ENCODE measurements at regions not wholly inside any gene's neighbourhood (a gene's known extent, or its start where the extent isn't known, plus 50 kb on each side); places are given as distances from the start of the nearest gene placed in this dataset.

GRCh38 chr2:129907256-129907998, 72.0 kb upstream of the RAB6C start:
- Histone ChIP-seq H3K4me1 (ENCODE audit: control insufficient read depth, insufficient read depth, low read length) (no peaks in the 10 kb centered on the region), H3K36me3 (ENCODE audit: control insufficient read depth, insufficient read depth, low read length) (no peaks in the 10 kb centered on the region), H3K27me3 (ENCODE audit: control insufficient read depth, insufficient read depth, low read length) (no peaks in the 10 kb centered on the region), H3K4me3 (ENCODE audit: low read depth, low read length) (no peak overlapping the region), H3K9me3 (ENCODE audit: control insufficient read depth, insufficient read depth, low read length) (no peaks in the 10 kb centered on the region), H3K9ac (ENCODE audit: low read depth, low read length) (no peak overlapping the region)

- Histone ChIP-seq H3K9me3 (ENCODE audit: control insufficient read depth, insufficient read depth, low read length) (no peaks in the 10 kb centered on the region), H3K36me3 (ENCODE audit: control insufficient read depth, insufficient read depth, low read length) (no peaks in the 10 kb centered on the region), H3K4me3 (ENCODE audit: low read depth, low read length) (no peak overlapping the region), H3K4me1 (ENCODE audit: control insufficient read depth, insufficient read depth, low read length) (no peaks in the 10 kb centered on the region), H3K27me3 (ENCODE audit: control insufficient read depth, insufficient read depth, low read length) (no peaks in the 10 kb centered on the region), H3K9ac (ENCODE audit: low read depth, low read length) (no peak overlapping the region)
These were observed 70.6 kb upstream of the RAB6C start for GRCh38 chr2:129908721-129909373.

GRCh38 chr2:129909651-129910418, 69.6 kb upstream of the RAB6C start:
- Histone ChIP-seq H3K27me3 (ENCODE audit: control insufficient read depth, insufficient read depth, low read length) (no peaks in the 10 kb centered on the region), H3K36me3 (ENCODE audit: control insufficient read depth, insufficient read depth, low read length) (no peaks in the 10 kb centered on the region), H3K4me1 (ENCODE audit: control insufficient read depth, insufficient read depth, low read length) (no peaks in the 10 kb centered on the region), H3K9me3 (ENCODE audit: control insufficient read depth, insufficient read depth, low read length) (no peaks in the 10 kb centered on the region), H3K9ac (ENCODE audit: low read depth, low read length) (no peak overlapping the region), H3K4me3 (ENCODE audit: low read depth, low read length) (no peak overlapping the region)

- Histone ChIP-seq H3K36me3 (ENCODE audit: control insufficient read depth, insufficient read depth, low read length) (no peaks in the 10 kb centered on the region), H3K4me1 (ENCODE audit: control insufficient read depth, insufficient read depth, low read length) (no peaks in the 10 kb centered on the region), H3K9ac (ENCODE audit: low read depth, low read length) (no peak overlapping the region), H3K27me3 (ENCODE audit: control insufficient read depth, insufficient read depth, low read length) (no peaks in the 10 kb centered on the region), H3K4me3 (ENCODE audit: low read depth, low read length) (no peak overlapping the region), H3K9me3 (ENCODE audit: control insufficient read depth, insufficient read depth, low read length) (no peaks in the 10 kb centered on the region)
These were observed 68.8 kb upstream of the RAB6C start for GRCh38 chr2:129910446-129911362.

- no peaks in the 10 kb centered on the region for H3K36me3 ChIP-seq (ENCODE audit: control insufficient read depth, insufficient read depth, low read length)
- no peak overlapping the region for H3K9ac ChIP-seq (ENCODE audit: low read depth, low read length)
- no peak overlapping the region for H3K4me3 ChIP-seq (ENCODE audit: low read depth, low read length)
- no peaks in the 10 kb centered on the region for H3K4me1 ChIP-seq (ENCODE audit: control insufficient read depth, insufficient read depth, low read length)
- H3K9me3 ChIP-seq (ENCODE audit: control insufficient read depth, insufficient read depth, low read length), result no peaks in the 10 kb centered on the region
- H3K27me3 ChIP-seq (ENCODE audit: control insufficient read depth, insufficient read depth, low read length), result no peaks in the 10 kb centered on the region
These were observed 68.0 kb upstream of the RAB6C start for GRCh38 chr2:129911363-129912065.

GRCh38 chr2:129912066-129912820, 67.2 kb upstream of the RAB6C start:
- Histone ChIP-seq H3K9me3 (ENCODE audit: control insufficient read depth, insufficient read depth, low read length) (no peaks in the 10 kb centered on the region), H3K36me3 (ENCODE audit: control insufficient read depth, insufficient read depth, low read length) (no peaks in the 10 kb centered on the region), H3K27me3 (ENCODE audit: control insufficient read depth, insufficient read depth, low read length) (no peaks in the 10 kb centered on the region), H3K9ac (ENCODE audit: low read depth, low read length) (no peak overlapping the region), H3K4me3 (ENCODE audit: low read depth, low read length) (no peak overlapping the region), H3K4me1 (ENCODE audit: control insufficient read depth, insufficient read depth, low read length) (no peaks in the 10 kb centered on the region)

DNA sequence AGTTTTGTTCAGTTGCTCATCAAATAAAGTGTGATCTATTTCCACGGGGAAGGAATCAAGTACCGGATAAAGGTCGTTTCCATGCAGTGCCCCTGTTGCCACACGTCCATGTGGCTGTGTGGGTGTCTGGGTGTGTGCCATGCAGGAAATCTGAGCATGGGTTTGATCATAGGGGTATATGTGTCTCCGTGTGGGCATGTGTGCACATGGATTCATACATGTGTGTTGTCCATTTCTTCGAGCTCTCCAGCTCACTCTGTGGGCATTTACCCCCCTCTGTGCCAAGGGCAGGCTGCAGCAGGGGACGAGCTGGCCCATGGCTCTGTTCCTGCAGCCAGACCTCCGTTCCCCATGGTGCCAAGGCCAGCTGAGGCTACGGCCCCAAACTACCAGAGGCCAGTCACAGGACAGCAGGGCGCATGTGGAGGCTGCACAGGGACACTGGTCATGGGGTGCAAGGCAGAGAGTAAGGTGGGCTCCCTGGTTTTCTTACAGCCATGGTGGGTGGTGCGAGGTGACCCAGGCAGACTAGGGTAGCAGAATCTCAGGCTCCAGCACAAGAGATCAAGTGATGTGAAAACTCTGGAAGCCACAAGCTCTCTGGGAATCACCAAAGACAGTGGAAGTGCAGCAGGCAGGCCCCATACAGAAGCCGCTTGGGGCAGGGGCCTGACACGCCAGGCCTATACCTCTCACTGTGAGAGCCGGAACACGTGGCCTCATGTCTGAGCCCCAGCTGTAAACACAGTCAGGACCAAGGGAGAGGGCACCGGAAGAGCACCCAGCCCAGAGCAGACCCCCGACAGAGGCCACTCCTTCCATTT, 66.4 kb upstream of the RAB6C start:
- no peak overlapping the region for H3K9ac ChIP-seq (ENCODE audit: low read depth, low read length)
- no peaks in the 10 kb centered on the region for H3K36me3 ChIP-seq (ENCODE audit: control insufficient read depth, insufficient read depth, low read length)
- H3K4me1 ChIP-seq (ENCODE audit: control insufficient read depth, insufficient read depth, low read length), result no peaks in the 10 kb centered on the region
- H3K27me3 ChIP-seq (ENCODE audit: control insufficient read depth, insufficient read depth, low read length), result no peaks in the 10 kb centered on the region
- H3K4me3 ChIP-seq (ENCODE audit: low read depth, low read length), result no peak overlapping the region
- no peaks in the 10 kb centered on the region for H3K9me3 ChIP-seq (ENCODE audit: control insufficient read depth, insufficient read depth, low read length)

DNA sequence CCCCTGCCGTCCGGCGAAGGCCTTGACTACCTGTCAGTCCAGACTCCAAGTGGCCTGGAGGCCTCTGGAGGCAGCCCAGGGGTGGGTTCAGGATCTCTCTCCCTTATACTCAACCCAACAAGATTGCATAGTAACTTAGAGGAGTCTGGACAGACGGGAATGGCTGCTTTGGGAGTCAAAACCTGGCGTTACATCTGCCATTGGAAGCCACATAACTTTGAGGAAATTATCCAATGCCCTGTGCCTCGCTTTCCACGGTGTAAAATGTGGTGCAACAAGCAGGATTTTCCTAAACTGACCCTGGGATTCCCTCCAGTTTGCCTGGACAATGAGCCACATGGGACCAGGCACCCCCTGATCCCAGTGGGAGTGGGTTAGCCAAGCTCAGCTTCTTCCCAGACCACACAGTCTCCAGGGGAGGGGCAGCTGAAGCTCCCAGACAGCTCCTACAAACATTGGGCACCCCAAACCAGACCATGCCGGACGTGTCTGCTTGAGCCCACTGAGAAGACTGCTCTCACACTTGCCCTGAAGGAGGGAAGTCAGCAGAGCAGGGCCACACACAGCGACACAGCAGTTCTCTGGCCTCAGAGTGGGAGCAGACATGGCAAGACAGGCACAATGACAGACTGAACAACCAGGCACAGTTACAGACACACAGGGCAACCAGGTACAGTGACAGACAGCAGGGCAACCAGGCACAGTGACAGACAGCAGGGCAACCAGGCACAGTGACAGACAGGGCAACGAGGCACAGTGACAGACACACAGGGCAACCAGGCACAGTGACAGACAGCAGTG, 65.6 kb upstream of the RAB6C start:
- H3K9me3 ChIP-seq (ENCODE audit: control insufficient read depth, insufficient read depth, low read length), result no peaks in the 10 kb centered on the region
- H3K9ac ChIP-seq (ENCODE audit: low read depth, low read length), result no peak overlapping the region
- H3K4me3 ChIP-seq (ENCODE audit: low read depth, low read length), result no peak overlapping the region
- no peaks in the 10 kb centered on the region for H3K27me3 ChIP-seq (ENCODE audit: control insufficient read depth, insufficient read depth, low read length)
- H3K4me1 ChIP-seq (ENCODE audit: control insufficient read depth, insufficient read depth, low read length), result no peaks in the 10 kb centered on the region
- H3K36me3 ChIP-seq (ENCODE audit: control insufficient read depth, insufficient read depth, low read length), result no peaks in the 10 kb centered on the region

GRCh38 chr2:129914538-129915302, 64.7 kb upstream of the RAB6C start:
- no peak overlapping the region for H3K9ac ChIP-seq (ENCODE audit: low read depth, low read length)
- H3K36me3 ChIP-seq (ENCODE audit: control insufficient read depth, insufficient read depth, low read length), result no peaks in the 10 kb centered on the region
- H3K4me1 ChIP-seq (ENCODE audit: control insufficient read depth, insufficient read depth, low read length), result no peaks in the 10 kb centered on the region
- no peaks in the 10 kb centered on the region for H3K9me3 ChIP-seq (ENCODE audit: control insufficient read depth, insufficient read depth, low read length)
- H3K4me3 ChIP-seq (ENCODE audit: low read depth, low read length), result no peak overlapping the region
- no peaks in the 10 kb centered on the region for H3K27me3 ChIP-seq (ENCODE audit: control insufficient read depth, insufficient read depth, low read length)
